RCC 7860 (cell line): ENCODE measurements at regions not wholly inside any gene's neighbourhood (a gene's known extent, or its start where the extent isn't known, plus 50 kb on each side); places are given as distances from the start of the nearest gene placed in this dataset.
A peak's percentile ranks its signal among the peaks of the same experiment; 100 is the strongest.

Source experiments
- DNase-seq: peaks from one replicate; pipeline ENCODE4 v3.0.0-alpha.2; 2015; ENCODE audit warnings: low spot score
- FAIRE-seq: peaks from 2 replicates; lab custom pipeline; 2012; peaks lifted over from hg19 to GRCh38; lab: Jason Lieb, UNC

- DNase-seq (no peak), FAIRE-seq (no peak)
These were observed 219.3 kb downstream of the TOMM20 start for GRCh38 chr1:234909307-234909810.

DNA sequence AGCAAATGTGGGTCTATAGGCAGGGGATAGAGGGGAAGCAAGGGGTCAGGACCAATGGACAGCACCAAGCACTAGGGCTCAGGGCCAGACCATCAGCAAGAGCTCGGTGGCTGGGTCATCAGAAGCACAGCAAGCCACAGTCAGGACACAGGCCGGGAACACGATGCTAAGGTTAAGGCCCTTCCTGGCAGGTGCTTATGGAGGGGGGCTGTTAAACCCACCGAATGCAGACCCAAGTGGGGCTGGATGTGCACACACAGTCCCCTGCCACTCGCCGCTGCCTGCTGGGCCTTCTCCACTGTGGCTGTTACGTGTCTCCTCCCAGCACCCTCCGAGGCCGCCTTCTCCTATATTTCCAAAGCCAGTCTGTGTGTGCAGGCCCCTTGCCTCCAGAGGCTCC, 220.1 kb downstream of the TOMM20 start:
- no peak for FAIRE-seq
- no peak for DNase-seq

GRCh38 chr1:234907940-234908405, 220.7 kb downstream of the TOMM20 start:
- peak; percentile 89 for FAIRE-seq
- peak; percentile 59 for DNase-seq

DNA sequence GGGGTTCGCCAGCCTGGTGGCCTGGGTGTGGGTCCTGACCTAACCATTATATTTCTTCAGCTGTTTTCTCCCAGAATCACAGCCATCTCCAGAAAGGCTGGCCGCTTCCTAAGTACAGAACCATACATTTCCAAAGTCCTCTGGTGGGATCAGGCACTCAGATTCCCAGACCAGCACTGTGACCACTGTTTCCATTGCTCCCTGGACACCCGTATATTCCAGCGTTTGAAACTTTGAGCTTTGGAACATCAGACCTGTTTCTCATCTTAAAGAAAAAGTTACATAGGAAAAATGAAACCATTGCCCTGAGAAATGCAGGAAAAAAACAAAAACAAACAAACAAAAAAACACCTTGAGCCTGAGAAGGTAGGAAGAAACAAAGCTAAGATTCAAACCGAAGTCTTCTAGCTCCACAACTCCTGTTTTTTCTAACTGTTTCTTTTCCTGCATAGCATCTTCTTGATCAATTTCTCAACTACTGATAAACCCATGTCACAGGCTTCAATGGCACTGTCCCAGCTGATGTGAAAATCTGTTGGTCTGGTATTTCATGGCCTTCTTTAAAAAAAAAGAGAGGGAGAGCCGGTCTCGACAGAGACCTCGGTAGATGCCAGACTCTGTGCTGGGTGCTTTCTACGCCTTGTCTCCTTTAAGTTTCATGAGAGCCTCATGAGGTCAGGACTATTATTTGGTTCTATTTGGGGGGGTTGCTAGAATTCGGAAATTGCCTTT, 221.3 kb downstream of the TOMM20 start:
- FAIRE-seq, result no peak

DNA sequence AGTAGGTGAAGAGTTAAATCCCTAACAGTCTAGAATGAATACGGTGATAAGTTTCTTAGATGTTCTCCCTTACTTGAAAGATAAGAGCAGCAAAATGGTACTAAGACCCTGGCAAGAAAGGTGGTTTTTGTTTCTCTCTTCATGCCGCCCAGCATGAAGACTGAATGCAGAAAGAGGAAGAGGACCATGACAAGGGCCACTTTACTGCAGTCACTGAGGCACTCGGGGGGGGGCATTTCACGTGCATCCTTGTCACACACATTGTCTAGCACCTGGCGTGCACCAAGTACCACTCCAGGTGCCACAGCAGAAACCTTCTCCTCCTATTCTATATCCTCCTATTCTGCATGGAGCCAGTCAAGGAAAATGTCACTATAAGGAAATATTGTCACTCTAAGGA, 222.0 kb downstream of the TOMM20 start:
- no peak for DNase-seq
- FAIRE-seq, result no peak

More for the DNA sequence above, 221.3 kb downstream of the TOMM20 start:
- DNase-seq, result no peak

DNA sequence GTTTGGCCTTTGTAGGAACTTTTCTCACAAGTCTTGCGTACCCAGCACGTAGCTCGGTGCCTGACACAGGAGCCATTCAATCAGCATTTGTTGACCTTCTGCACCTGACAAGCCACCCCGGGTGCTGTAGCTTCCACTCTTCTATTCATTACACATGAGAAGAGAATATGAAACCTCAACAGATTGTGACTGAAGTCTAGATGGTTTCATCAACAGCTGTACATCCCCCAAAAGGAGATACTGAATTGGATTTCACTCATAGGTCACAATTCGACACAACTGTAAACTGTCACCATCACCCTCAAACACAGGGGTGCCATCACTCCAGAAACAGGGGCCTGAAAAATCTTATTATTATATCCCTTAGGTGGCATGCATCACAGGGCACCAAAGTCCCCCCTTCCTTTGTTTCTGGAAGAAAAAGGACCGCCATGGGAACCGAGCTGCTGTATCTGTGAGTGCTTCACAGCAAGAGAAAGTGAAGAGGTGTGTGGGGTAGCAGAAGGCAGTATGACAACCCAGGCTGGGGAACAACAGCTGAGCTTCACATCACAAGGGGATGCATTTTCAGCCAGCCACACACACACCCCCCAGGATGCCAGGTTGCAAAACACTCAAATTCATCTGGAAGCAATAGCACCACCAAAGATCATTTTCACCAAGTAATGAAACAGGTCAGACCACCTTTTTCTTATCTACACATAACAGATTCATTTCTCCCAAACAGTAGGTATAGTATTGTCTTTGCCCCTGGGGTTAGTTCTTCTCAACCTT, 225.7 kb downstream of the TOMM20 start:
- FAIRE-seq, result no peak
- no peak for DNase-seq

- DNase-seq (peak; percentile 48), FAIRE-seq (no peak)
These were observed 227.1 kb downstream of the TOMM20 start for GRCh38 chr1:234901491-234902049.

GRCh38 chr1:234900595-234900994, 228.0 kb downstream of the TOMM20 start:
- FAIRE-seq, result no peak
- no peak for DNase-seq

GRCh38 chr1:234899730-234900072, 228.9 kb downstream of the TOMM20 start:
- DNase-seq (no peak), FAIRE-seq (no peak)

- FAIRE-seq (no peak), DNase-seq (no peak)
These were observed 229.5 kb downstream of the TOMM20 start for GRCh38 chr1:234899041-234899729.

- FAIRE-seq (no peak), DNase-seq (no peak)
These were observed 230.1 kb downstream of the TOMM20 start for GRCh38 chr1:234898455-234899033.

GRCh38 chr1:234897754-234898454, 230.7 kb downstream of the TOMM20 start:
- FAIRE-seq, result no peak
- no peak for DNase-seq

- FAIRE-seq (no peak), DNase-seq (no peak)
These were observed 231.3 kb downstream of the TOMM20 start for GRCh38 chr1:234897390-234897749.

GRCh38 chr1:234896477-234897389, 231.9 kb downstream of the TOMM20 start:
- FAIRE-seq (no peak), DNase-seq (no peak)

- DNase-seq (peak; percentile 82), FAIRE-seq (peak; percentile 85)
These were observed 234.7 kb downstream of the TOMM20 start for GRCh38 chr1:234893725-234894630.

- DNase-seq (no peak), FAIRE-seq (no peak)
These were observed 235.3 kb downstream of the TOMM20 start for GRCh38 chr1:234893359-234893724.

DNA sequence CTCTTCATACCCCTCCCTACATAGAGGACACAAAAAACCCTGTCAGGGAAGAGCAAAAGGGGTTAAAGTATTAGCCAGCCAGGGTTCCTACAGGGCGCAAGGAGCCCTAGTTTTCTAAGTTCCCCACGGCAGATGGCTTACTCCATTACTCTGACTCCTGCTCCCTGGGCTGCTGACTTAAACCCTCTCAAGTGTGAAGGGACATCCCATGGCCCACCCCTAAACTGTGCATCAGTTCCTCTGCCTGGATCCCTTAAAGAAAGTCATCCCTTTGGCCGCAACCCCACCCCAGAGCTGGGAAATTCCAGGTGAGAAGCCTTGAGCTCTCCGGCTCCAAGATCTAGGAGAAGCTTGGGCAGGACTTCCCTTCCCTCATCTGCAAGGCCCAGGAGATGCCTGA, 236.0 kb downstream of the TOMM20 start:
- FAIRE-seq (no peak), DNase-seq (peak; percentile 28)

- FAIRE-seq (no peak), DNase-seq (no peak)
These were observed 237.2 kb downstream of the TOMM20 start for GRCh38 chr1:234891427-234891826.
